ENCODE measurements at regions not wholly inside any gene's neighbourhood (a gene's known extent, or its start where the extent isn't known, plus 50 kb on each side); places are given as distances from the start of the nearest gene placed in this dataset.

- TF ChIP-seq EZH2 (IDR thresholded peaks at IDR 0.05; ENCODE audit: low read length) (no peak), CTCF (optimal IDR thresholded peaks at IDR 0.05 in 1 of 3, IDR thresholded peaks at IDR 0.05 in 1 of 3, conservative IDR thresholded peaks at IDR 0.05 in 1 of 3; ENCODE audit: extremely low read depth in 1 of 3, insufficient read depth in 2 of 3, low read length in 3 of 3) (no peak)
These were observed 182.9 kb upstream of the SLITRK6 start for GRCh38 chr13:85982102-85982501.

Measured in keratinocyte (primary cell).